Panc1 (cell line): ENCODE measurements at regions not wholly inside any gene's neighbourhood (a gene's known extent, or its start where the extent isn't known, plus 50 kb on each side); places are given as distances from the start of the nearest gene placed in this dataset.

Source experiments
- CTCF ChIP-seq: fragments of 450-650 bp; IDR thresholded peaks from 2 replicates; pipeline ENCODE4 v1.5.1; 2017; ENCODE audit warnings: mild to moderate bottlenecking
- REST ChIP-seq, 2 experiments: IDR thresholded peaks; 2 replicates each; pipeline ENCODE4 v1.6.1; 2011 to 2012; ENCODE audit warnings: low read depth in 2 of 2, control low read depth in 1 of 2, low read length in 1 of 2, mild to moderate bottlenecking in 1 of 2, moderate library complexity in 1 of 2; ENCODE audit not compliant: insufficient read depth in 1 of 2
- SIN3A ChIP-seq: IDR thresholded peaks from 2 replicates; pipeline ENCODE4 v1.6.1; 2012; ENCODE audit warnings: low read depth, mild to moderate bottlenecking, low read length, moderate library complexity, borderline replicate concordance; ENCODE audit not compliant: insufficient read depth

GRCh38 chr7:120091807-120092206, 181.2 kb upstream of the KCND2 start:
- TF ChIP-seq SIN3A, result no peak
- no peak for TF ChIP-seq CTCF
- no peak for TF ChIP-seq REST (IDR thresholded peaks at IDR 0.05; ENCODE audit: insufficient read depth in 1 of 2, low read depth in 2 of 2, low read length in 1 of 2)
